ENCODE measurements at regions not wholly inside any gene's neighbourhood (a gene's known extent, or its start where the extent isn't known, plus 50 kb on each side); places are given as distances from the start of the nearest gene placed in this dataset.

DNA sequence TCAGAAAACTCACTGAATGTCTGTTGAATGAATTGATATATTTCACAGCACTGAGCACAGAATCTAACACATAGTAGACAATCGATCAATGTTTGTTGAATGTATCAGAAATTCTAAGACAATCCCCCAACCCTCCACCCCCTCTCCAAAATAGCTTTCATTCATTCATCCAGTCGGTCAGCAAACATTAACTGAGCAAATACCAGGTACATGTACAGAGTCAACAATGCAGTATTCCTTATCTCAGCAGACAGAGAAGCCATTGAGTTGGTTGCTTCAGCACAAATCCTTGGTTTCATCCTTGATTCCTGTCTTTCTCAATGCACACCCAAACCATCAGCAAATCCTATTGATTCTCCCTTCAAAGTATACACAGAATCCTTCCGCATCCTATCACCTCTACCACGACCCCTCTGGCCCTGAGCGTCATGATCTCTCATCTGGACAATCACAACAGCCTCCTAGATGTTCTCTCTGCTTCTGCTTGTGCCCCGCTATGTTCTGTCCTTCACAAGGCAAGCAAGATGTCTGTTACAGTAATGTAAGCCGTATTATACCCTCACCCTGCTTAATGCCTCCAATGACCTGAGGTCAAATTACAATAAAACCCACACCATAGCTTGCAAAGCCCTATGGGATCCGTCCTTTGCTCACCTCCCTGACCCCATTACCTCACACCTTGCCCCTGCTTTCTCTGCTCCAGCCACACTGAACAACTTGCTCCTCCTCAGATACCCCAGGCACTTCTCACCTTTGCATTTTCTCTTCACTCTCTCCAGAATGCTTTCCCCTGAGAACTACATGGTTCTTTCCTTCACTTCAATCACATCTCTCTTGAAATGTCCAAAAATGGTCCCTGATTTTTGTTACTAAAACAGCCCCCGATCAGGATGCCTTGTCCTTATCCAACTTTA, 738.1 kb upstream of the TBX3 start:
- no peaks in the 10 kb centered on the region for H3K36me3 ChIP-seq (ENCODE audit: control insufficient read depth, insufficient read depth, low read length)
- H3K27ac Mint-ChIP-seq = no peak overlapping the region
- H3K4me1 Mint-ChIP-seq = no peaks in the 10 kb centered on the region
- H3K27me3 Mint-ChIP-seq = no peaks in the 10 kb centered on the region
- no peak overlapping the region for H3K27ac ChIP-seq (ENCODE audit: insufficient read depth, low read length, poor library complexity, severe bottlenecking)
- H3K4me3 Mint-ChIP-seq = no peak overlapping the region
- no peaks in the 10 kb centered on the region for H3K4me1 ChIP-seq (ENCODE audit: control insufficient read depth, insufficient read depth, low read length, poor library complexity, severe bottlenecking)
- no peaks in the 10 kb centered on the region for H3K27me3 ChIP-seq (ENCODE audit: control insufficient read depth, insufficient read depth, low read length)
- no peaks in the 10 kb centered on the region for H3K36me3 Mint-ChIP-seq
- peaks cover 0 to 8% (median 0%) of the 10 kb centered on the region in 7 donors for H3K9me3 Mint-ChIP-seq
- H3K9me3 ChIP-seq (ENCODE audit: control insufficient read depth in 2 of 2, low read length in 2 of 2) = no peaks in the 10 kb centered on the region
- H3K4me3 ChIP-seq (ENCODE audit: low read depth, low read length) = no peak overlapping the region
- DNase-seq (no peak), ATAC-seq (ENCODE audit: low read depth in 2 of 2) (no peak)

DNA sequence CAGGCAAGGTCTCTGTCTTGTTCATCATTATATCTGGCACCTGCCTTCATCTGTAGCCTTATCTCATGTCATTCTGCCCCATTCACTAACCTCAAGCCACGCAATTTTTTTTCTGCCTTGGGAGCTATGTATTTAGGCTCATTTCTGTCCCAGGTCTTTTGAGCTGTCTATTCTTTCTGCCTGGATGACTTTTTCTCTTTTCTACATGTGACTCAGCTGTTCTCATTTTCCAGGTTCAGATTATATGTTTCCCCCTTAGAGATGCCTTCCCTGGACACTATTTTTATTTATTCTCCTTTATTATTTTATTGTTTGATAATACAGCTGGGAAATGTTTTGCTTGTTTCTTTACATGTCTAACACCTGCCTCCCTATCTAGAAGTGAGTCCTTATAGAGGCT, 737.4 kb upstream of the TBX3 start:
- DNase-seq = no peak
- Histone ChIP-seq H3K9me3 (ENCODE audit: control insufficient read depth in 2 of 2, low read length in 2 of 2) (no peaks in the 10 kb centered on the region), H3K4me1 (ENCODE audit: control insufficient read depth, insufficient read depth, low read length, poor library complexity, severe bottlenecking) (no peaks in the 10 kb centered on the region), H3K4me3 (ENCODE audit: low read depth, low read length) (no peak overlapping the region), H3K36me3 (ENCODE audit: control insufficient read depth, insufficient read depth, low read length) (no peaks in the 10 kb centered on the region), H3K27ac (ENCODE audit: insufficient read depth, low read length, poor library complexity, severe bottlenecking) (no peak overlapping the region), H3K27me3 (ENCODE audit: control insufficient read depth, insufficient read depth, low read length) (no peaks in the 10 kb centered on the region)
- ATAC-seq (ENCODE audit: low read depth in 2 of 2) = no peak
- no peaks in the 10 kb centered on the region for H3K36me3 Mint-ChIP-seq
- H3K4me3 Mint-ChIP-seq = no peak overlapping the region
- no peaks in the 10 kb centered on the region for H3K4me1 Mint-ChIP-seq
- H3K27me3 Mint-ChIP-seq = no peaks in the 10 kb centered on the region
- peaks cover 0 to 8% (median 0%) of the 10 kb centered on the region in 7 donors for H3K9me3 Mint-ChIP-seq
- H3K27ac Mint-ChIP-seq = no peak overlapping the region

DNA sequence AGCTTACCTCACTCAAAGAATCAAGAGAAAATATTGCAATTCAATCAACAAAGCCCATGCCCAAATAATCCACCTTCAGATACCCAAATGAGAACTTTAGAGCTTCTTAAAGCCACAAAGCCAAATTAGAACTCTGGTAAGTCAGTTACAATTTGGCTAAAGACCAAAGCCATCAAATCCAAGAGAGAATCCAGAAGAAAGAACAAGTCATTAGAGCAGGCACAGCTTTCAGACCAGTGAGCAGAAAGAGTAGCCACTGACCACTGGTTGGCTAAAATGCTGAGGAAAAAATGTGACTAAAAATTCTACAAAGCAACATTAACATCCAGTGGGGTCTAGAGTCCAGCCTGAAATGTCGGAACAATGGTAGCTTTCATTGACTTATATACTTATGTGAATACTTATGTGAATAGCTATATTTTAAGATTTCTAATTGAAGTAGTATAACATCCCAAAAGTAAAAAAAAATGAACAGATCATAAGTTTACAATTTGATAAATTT, 735.2 kb upstream of the TBX3 start:
- Histone ChIP-seq H3K9me3 (ENCODE audit: control insufficient read depth in 2 of 2, low read length in 2 of 2) (no peaks in the 10 kb centered on the region), H3K27me3 (ENCODE audit: control insufficient read depth, insufficient read depth, low read length) (no peaks in the 10 kb centered on the region), H3K27ac (ENCODE audit: insufficient read depth, low read length, poor library complexity, severe bottlenecking) (no peak overlapping the region), H3K4me1 (ENCODE audit: control insufficient read depth, insufficient read depth, low read length, poor library complexity, severe bottlenecking) (no peaks in the 10 kb centered on the region), H3K36me3 (ENCODE audit: control insufficient read depth, insufficient read depth, low read length) (no peaks in the 10 kb centered on the region), H3K4me3 (ENCODE audit: low read depth, low read length) (no peak overlapping the region)
- DNase-seq (no peak), ATAC-seq (ENCODE audit: low read depth in 2 of 2) (no peak)
- Mint-ChIP-seq H3K4me1 (no peaks in the 10 kb centered on the region), H3K27me3 (no peaks in the 10 kb centered on the region), H3K27ac (no peak overlapping the region), H3K4me3 (no peak overlapping the region), H3K9me3 (peaks cover 0 to 2% (median 0%) of the 10 kb centered on the region in 7 donors), H3K36me3 (no peaks in the 10 kb centered on the region)

DNA sequence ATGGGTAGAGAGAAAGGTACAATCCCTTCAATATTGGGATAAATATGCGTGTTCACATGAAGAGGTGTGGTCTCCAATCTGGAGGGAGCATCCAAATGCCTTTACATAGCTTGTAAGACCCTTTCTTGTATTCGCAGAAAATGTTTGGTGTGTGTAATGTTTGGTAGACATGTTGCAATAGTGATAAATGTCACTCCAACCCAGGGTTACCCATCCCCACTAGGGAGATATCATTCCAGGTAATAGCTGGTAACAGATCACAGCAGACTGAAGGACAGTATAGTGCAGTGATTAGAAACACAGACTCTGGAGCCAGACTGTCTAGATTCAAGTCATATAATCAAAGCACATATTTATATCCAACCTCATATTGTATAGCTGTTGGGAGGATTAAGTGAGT, 733.6 kb upstream of the TBX3 start:
- DNase-seq = no peak
- H3K9me3 ChIP-seq (ENCODE audit: control insufficient read depth in 2 of 2, low read length in 2 of 2) = no peaks in the 10 kb centered on the region
- no peaks in the 10 kb centered on the region for H3K27me3 ChIP-seq (ENCODE audit: control insufficient read depth, insufficient read depth, low read length)
- H3K4me1 ChIP-seq (ENCODE audit: control insufficient read depth, insufficient read depth, low read length, poor library complexity, severe bottlenecking) = no peaks in the 10 kb centered on the region
- no peak overlapping the region for H3K27ac Mint-ChIP-seq
- H3K27me3 Mint-ChIP-seq = no peaks in the 10 kb centered on the region
- H3K4me3 ChIP-seq (ENCODE audit: low read depth, low read length) = no peak overlapping the region
- no peak overlapping the region for H3K4me3 Mint-ChIP-seq
- ATAC-seq (ENCODE audit: low read depth in 2 of 2) = no peak
- H3K4me1 Mint-ChIP-seq = no peaks in the 10 kb centered on the region
- no peak overlapping the region for H3K27ac ChIP-seq (ENCODE audit: insufficient read depth, low read length, poor library complexity, severe bottlenecking)
- peaks cover 0 to 2% (median 0%) of the 10 kb centered on the region in 7 donors for H3K9me3 Mint-ChIP-seq
- no peaks in the 10 kb centered on the region for H3K36me3 Mint-ChIP-seq
- no peaks in the 10 kb centered on the region for H3K36me3 ChIP-seq (ENCODE audit: control insufficient read depth, insufficient read depth, low read length)

DNA sequence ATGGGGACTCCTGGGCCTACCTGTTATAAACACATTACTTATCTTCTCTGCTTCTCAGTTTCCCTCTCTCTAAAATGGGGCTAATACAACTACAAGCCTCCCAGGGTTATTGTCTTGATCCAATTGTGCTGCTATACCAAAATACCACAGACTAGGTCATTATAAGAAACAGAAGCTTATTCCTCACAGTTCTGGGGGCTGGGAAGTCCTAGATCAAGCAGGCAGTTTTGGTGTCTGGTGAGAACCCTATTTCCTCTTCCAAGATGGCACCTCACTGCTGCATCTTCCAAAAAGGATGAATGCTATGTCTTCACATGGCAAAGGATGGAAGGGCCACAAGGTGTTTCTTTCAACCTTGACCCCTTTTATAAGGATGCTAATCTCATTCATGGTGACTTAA, 732.9 kb upstream of the TBX3 start:
- no peak overlapping the region for H3K4me3 ChIP-seq (ENCODE audit: low read depth, low read length)
- DNase-seq (no peak), ATAC-seq (ENCODE audit: low read depth in 2 of 2) (no peak)
- no peaks in the 10 kb centered on the region for H3K27me3 ChIP-seq (ENCODE audit: control insufficient read depth, insufficient read depth, low read length)
- H3K4me1 Mint-ChIP-seq = no peaks in the 10 kb centered on the region
- H3K27ac ChIP-seq (ENCODE audit: insufficient read depth, low read length, poor library complexity, severe bottlenecking) = no peak overlapping the region
- H3K9me3 ChIP-seq (ENCODE audit: control insufficient read depth in 2 of 2, low read length in 2 of 2) = no peaks in the 10 kb centered on the region
- H3K36me3 ChIP-seq (ENCODE audit: control insufficient read depth, insufficient read depth, low read length) = no peaks in the 10 kb centered on the region
- no peak overlapping the region for H3K4me3 Mint-ChIP-seq
- H3K27me3 Mint-ChIP-seq = no peaks in the 10 kb centered on the region
- H3K9me3 Mint-ChIP-seq = peaks cover 0 to 2% (median 0%) of the 10 kb centered on the region in 7 donors
- H3K36me3 Mint-ChIP-seq = no peaks in the 10 kb centered on the region
- H3K27ac Mint-ChIP-seq = no peak overlapping the region
- no peaks in the 10 kb centered on the region for H3K4me1 ChIP-seq (ENCODE audit: control insufficient read depth, insufficient read depth, low read length, poor library complexity, severe bottlenecking)

DNA sequence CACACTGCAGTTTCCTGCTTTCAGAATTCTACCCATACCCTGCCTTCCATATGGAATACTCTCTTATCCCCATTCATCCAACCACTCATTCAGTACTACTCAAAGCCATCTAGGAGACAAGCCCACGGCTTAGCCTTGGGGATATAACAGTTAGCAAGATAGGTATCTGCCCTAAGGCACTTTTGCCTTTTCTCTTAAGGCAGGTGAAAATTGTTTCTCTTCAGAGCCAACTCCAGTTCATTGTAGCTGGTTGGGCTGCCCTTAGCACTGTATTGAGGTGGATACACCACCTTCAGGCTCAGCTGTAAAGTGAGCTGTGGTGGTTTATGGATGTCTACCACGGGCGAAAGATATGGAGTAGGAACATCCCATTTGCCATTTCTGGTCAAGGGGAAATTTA, 729.7 kb upstream of the TBX3 start:
- Histone ChIP-seq H3K27me3 (ENCODE audit: control insufficient read depth, insufficient read depth, low read length) (no peaks in the 10 kb centered on the region), H3K4me3 (ENCODE audit: low read depth, low read length) (no peak overlapping the region), H3K27ac (ENCODE audit: insufficient read depth, low read length, poor library complexity, severe bottlenecking) (no peak overlapping the region), H3K4me1 (ENCODE audit: control insufficient read depth, insufficient read depth, low read length, poor library complexity, severe bottlenecking) (no peaks in the 10 kb centered on the region), H3K9me3 (ENCODE audit: control insufficient read depth in 2 of 2, low read length in 2 of 2) (no peaks in the 10 kb centered on the region), H3K36me3 (ENCODE audit: control insufficient read depth, insufficient read depth, low read length) (no peaks in the 10 kb centered on the region)
- DNase-seq (no peak), ATAC-seq (ENCODE audit: low read depth in 2 of 2) (no peak)
- H3K27me3 Mint-ChIP-seq = no peaks in the 10 kb centered on the region
- no peak overlapping the region for H3K27ac Mint-ChIP-seq
- H3K9me3 Mint-ChIP-seq = peaks cover 0 to 6% (median 1%) of the 10 kb centered on the region in 7 donors
- H3K4me1 Mint-ChIP-seq = no peaks in the 10 kb centered on the region
- no peak overlapping the region for H3K4me3 Mint-ChIP-seq
- no peaks in the 10 kb centered on the region for H3K36me3 Mint-ChIP-seq

DNA sequence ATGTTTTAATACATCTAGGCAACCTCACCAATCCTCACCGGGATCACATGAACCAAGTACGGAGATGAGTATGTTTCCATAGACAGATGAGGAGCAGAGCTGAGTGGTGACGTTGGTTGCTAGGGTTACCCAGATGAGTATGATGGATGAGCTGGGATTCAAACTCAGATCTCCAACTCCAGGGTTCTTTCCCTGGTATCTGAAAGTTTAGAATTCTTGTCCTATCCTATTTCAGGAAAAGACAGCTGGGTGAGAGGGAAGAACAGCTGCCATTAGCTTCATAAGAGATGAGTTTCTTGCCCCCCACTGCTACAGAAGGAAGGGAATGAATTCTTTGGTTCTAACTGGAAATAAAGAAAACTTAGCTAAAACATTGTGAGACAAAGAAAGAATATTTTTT, 728.9 kb upstream of the TBX3 start:
- DNase-seq = no peak
- peaks cover 0 to 6% (median 1%) of the 10 kb centered on the region in 7 donors for H3K9me3 Mint-ChIP-seq
- H3K4me1 Mint-ChIP-seq = no peaks in the 10 kb centered on the region

DNA sequence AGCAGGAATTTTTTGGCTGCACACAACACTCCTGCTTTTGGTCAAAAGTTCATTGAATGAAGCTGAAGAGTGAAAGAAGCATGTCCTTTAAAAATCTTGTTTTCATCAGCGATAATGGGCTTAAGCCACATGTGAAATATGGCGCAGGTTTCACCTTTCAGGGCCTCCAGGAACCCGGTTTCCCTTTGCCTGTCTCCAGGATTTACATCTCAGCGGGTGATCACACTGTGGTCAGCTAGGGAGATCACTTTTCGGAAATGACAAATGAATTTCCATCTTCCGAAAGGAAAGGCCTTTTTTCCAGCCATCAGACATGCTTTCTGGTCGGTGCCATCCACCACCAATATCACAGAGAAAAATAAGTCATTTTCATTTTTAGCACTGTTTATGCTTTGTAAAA, 727.1 kb upstream of the TBX3 start:
- peaks cover 0 to 6% (median 1%) of the 10 kb centered on the region in 7 donors for H3K9me3 Mint-ChIP-seq
- Histone ChIP-seq H3K9me3 (ENCODE audit: control insufficient read depth in 2 of 2, low read length in 2 of 2) (no peaks in the 10 kb centered on the region), H3K27ac (ENCODE audit: insufficient read depth, low read length, poor library complexity, severe bottlenecking) (no peak overlapping the region), H3K4me3 (ENCODE audit: low read depth, low read length) (no peak overlapping the region), H3K36me3 (ENCODE audit: control insufficient read depth, insufficient read depth, low read length) (no peaks in the 10 kb centered on the region), H3K27me3 (ENCODE audit: control insufficient read depth, insufficient read depth, low read length) (no peaks in the 10 kb centered on the region), H3K4me1 (ENCODE audit: control insufficient read depth, insufficient read depth, low read length, poor library complexity, severe bottlenecking) (no peaks in the 10 kb centered on the region)
- H3K36me3 Mint-ChIP-seq = no peaks in the 10 kb centered on the region
- no peaks in the 10 kb centered on the region for H3K4me1 Mint-ChIP-seq
- H3K27ac Mint-ChIP-seq = no peak overlapping the region
- H3K4me3 Mint-ChIP-seq = no peak overlapping the region
- ATAC-seq (ENCODE audit: low read depth in 2 of 2) (no peak), DNase-seq (no peak)
- no peaks in the 10 kb centered on the region for H3K27me3 Mint-ChIP-seq

More for the DNA sequence above, 728.9 kb upstream of the TBX3 start:
- Histone ChIP-seq H3K9me3 (ENCODE audit: control insufficient read depth in 2 of 2, low read length in 2 of 2) (no peaks in the 10 kb centered on the region), H3K27ac (ENCODE audit: insufficient read depth, low read length, poor library complexity, severe bottlenecking) (no peak overlapping the region), H3K36me3 (ENCODE audit: control insufficient read depth, insufficient read depth, low read length) (no peaks in the 10 kb centered on the region), H3K4me1 (ENCODE audit: control insufficient read depth, insufficient read depth, low read length, poor library complexity, severe bottlenecking) (no peaks in the 10 kb centered on the region), H3K4me3 (ENCODE audit: low read depth, low read length) (no peak overlapping the region), H3K27me3 (ENCODE audit: control insufficient read depth, insufficient read depth, low read length) (no peaks in the 10 kb centered on the region)
- H3K4me3 Mint-ChIP-seq = no peak overlapping the region
- H3K27me3 Mint-ChIP-seq = no peaks in the 10 kb centered on the region
- H3K36me3 Mint-ChIP-seq = no peaks in the 10 kb centered on the region
- H3K27ac Mint-ChIP-seq = no peak overlapping the region
- ATAC-seq (ENCODE audit: low read depth in 2 of 2) = no peak
